Activated CD4-positive, alpha-beta T cell treated with anti-CD3 and anti-CD28 coated beads, Interleukin-2, amount 50 U/mL, for 16 hours (primary cell): ENCODE measurements at regions not wholly inside any gene's neighbourhood (a gene's known extent, or its start where the extent isn't known, plus 50 kb on each side); places are given as distances from the start of the nearest gene placed in this dataset.
"Not testable (repeated sequence)": the region's sequence is repeated elsewhere in the genome, so short reads cannot be mapped to it uniquely, and the experiment has no call there.

Experiments
- DNase-seq: peaks from one replicate; pipeline ENCODE4 v3.0.0-alpha.2; 2020

DNA sequence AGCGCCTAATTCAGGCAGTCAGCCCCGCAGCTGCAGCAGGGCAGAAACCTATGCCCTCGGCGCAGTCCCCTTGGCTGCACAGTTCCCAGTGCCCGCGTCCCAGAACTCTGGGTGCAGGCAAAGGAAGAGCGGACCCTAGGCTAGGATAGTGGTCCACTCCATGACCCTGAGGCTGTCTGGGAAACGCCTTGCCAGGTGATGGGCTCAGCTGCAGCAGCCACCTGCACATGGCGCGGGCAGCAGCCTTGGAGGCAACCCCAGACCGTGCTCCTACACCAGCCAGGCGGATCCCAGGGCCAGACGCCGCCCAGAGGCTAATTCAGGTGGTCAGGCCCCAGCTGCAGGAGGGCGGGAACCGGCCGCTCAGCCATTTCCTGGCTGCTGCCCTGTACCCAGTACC, 83.0 kb downstream of the POTEC start:
- DNase-seq: not testable (repeated sequence)

DNA sequence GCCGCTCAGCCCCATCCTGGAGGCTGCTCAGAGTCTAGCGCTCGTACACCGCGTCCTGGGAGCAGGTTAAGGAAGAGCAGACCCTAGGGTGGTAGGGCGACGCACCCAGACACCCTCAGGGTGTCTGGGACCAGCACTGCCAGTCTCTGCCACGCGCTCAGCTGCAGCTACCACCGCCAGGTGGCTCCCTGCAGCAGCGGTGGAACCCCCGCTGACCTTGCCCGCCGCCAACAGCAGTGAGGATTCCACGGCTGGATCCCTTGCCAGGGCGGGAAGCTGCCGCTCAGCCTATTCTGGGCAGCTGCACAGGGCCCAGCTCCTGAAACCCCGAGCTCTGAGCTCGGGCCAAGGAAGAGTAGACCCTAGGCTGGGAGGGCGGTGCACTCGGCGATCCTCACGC, 83.6 kb downstream of the POTEC start:
- DNase-seq: not testable (repeated sequence)

DNA sequence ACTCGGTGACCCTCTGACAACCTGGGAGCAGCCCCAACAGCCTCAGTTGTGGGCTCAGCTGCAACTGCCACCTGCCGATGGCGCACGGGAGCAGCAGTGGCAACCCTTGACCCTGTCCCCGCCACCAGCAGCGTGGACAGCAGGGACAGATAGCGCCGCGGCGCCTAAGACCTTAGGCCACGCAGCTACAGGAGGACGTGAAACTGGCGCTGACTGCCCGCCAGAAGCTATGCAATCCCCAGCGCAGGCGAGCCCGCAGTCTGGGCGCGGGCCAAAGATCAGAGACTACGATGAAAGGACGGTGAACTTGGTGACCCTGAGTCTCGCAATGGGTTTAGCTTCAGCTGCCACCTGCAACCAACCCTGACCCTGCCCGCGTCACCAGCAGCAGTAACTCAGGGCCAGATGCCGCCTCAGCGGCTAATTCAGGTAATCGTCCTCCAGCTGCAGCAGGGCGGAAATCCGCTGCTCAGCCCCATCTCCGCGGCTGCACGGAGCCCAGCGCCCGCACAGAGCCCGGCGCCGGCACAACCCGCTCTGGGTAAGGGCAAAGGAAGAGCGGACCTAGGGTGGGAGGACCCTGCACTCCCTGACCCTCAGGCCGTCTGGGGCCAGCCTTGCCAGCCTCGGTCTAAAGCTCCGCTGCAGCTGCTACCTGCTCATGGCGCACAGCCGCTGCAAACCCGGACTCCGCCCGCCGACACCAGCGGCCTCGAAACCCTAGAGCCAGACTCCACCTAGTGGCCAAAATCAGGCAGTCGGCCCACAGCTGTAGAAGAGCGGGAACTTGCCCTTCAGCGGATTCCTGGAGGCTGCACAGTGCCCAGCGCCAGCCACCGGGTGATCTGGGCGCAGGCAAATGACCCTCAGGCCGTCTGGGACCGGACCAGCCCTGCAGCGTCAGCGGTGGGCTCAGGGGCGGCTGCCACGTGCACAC, 85.1 kb downstream of the POTEC start:
- DNase-seq: peak; percentile 81

DNA sequence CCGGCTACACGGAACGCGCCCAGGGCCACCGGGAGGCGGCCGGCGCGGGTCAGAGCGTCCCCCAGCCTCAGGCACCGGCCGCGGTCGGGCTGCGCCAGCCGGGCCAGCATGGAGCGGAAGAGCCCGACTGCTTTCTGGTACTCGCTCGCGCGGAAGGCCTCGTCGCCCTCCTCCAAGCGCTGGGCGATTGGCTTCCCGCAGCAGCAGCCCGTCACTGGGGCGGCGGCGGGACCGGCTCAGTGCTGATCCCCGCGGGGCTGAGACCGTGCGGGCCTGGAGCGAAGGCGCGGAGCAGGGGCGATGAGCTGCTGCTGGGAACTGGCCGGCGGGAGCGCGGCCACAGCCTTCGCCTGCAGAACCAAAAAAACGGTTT, 92.8 kb downstream of the POTEC start:
- peak; percentile 20 for DNase-seq

DNA sequence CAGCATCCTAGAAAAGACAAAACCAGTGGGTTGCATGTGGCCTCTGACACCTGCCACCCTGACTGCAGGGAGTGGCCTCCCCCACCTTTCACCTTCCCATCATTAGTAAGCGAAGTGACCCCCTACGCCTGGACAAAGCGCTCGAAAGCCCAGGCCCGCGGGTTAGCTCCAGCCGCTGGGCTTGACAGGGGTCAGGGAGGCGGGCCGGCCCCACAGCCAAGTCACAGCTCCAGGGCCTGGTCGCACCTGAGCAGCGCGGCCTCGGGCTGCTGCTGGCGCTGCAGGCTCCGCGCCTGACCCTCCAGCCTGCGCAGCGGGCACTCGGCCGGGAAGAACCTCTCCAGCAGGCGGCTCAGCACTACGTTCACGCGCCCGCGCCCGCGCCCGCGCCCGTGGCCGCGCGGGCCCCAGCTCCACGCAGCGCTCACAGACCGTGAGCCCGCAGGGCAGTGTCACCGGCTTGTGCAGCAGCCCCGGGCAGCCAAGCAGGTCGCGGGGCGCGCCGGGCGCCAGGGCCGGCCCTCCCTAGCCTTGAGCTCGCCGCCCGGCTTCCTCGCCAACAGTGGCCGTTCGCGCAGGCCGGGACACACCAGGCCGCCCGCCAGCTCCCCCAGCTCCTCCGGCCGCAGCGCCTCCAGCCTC, 93.3 kb downstream of the POTEC start:
- peak; percentile 12 for DNase-seq

DNA sequence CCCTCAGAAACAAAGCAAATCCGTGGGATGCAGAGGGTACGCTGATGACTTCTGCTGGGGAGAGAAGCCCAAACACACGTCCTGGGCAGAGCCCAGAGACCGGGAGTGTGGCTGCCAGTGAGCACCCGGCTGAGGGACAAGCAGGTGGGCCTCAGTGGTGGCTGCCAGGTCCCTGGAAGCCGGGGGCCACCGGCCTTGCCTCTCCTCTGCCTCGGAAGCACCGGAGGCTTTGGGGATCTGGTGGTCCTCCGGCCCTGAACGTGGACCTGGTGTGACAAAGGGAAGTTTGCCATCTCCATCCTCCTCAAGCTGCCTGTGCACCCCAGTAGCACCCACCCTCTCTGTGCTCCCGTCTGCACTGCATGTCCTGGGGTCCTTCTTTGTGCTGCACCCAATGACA, 94.3 kb downstream of the POTEC start:
- DNase-seq: not testable (repeated sequence)

DNA sequence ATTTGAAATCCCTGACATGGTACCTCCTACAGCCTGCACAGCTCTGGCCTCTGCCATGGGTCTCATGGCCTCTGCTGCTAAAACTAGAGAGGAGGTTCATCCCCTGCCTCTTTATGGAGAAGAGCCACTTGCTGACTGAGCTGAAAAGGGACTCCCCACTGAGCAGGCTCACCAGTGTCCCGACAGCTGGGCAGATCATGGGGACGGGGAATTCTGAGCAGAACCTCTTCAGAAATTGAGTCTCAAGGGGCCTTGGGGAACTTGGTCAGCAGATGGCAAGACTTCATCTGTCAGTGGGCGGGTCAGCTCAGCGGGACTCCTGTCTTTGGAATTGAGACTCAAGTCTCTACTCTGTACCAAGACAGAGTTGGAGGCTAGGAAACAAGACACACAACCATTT, 95.7 kb downstream of the POTEC start:
- not testable (repeated sequence) for DNase-seq

DNA sequence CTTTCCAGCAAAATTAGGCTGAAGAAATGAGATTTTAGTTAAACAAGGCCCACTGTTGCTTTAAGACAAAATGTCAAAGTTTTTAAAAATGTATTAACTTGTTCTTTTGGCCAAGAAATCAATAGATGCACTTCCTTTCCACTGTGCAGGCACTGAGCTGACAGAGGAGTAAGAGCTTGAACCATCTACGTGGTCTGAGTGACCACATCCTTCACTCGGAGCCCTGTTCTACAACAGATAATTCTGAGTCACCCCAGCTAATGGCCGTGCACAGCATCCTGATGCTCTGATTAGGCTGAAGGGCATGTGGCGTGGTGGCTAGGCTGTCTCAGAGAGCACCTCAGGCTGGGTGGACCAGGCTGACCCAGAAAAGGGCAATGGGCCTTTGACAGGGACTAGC, 107.9 kb downstream of the POTEC start:
- DNase-seq: not testable (repeated sequence)

DNA sequence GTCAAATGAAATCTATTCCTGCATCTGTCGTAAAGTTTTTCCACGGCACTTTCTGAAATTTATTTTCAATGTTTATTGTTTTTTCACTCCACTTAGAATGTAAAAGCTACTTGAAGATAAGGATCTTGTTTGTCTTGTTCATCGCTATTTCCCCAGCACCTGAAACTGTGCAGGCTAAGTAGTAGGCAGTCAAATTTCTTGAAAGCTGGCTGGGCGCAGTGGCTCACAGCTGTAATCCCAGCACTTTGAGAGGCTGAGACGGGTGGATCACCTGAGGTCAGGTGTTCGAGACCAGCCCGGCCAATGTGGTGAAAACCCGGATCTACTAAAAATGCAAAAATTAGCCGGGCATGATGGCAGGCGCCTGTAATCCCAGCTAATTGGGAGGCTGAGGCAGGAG, 111.0 kb downstream of the POTEC start:
- DNase-seq: not testable (repeated sequence)

DNA sequence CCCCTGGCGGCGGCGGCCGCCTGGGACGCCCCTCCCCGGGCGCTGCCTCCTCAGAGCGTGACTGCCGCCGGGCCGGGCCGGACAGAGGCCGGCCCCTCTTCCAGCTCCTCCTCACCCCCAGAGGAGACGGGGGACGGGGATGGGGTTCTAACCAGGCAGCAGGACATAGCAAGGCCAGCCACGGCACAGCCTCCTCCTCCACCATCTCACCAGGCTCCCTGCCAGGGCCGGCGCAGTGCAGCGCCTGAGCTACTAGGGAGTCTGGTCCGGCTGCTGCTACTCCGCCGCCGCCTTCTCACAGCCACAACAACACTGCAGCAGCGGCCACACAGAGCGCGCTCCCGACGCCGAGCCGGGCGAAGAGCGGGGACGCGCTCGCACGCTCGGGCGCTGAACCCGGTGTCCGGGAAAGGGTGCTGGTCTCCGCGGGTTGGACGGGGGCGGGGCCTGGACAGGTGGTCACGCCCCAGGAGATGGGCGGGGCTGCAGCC, 112.3 kb downstream of the POTEC start:
- peak; percentile 68 for DNase-seq

DNA sequence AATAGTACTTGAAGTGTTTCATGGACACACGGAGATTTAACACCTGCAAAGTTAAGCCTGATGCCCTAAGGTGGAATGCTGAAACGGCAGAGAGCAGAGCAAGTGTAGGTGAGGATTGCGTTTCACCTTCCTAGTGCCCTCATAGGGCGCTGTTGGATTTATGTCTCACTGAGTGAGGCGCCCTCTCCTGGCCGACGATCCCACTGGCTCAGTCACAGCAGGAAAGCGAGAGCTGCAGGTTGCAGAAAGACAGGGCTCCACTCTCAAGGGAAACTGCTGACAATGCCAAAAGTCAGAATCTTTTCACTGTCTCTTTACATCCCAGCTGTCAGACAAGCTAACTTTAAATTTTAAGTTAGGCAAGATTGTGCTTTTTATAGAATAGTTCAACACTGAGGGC, 127.6 kb downstream of the POTEC start:
- peak; percentile 48 for DNase-seq

DNA sequence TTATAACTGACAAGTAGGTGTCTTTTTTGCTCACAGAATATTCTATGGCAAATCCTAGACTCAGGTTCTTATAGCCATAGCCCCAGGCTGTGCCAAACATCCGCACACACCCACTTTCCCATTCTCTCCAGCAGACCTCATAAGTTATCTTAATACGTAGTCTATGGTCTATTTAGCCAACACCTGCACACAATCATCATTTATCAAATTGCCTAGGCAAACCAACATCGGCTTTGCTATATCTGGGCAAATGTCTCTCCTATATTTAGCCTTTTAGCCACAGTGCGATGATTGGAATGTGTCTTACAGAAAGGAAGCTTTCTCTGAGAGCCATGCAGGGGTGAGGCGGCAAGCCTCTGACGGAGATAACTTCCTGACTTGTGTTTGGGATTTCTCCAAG, 128.0 kb downstream of the POTEC start:
- DNase-seq: not testable (repeated sequence)

DNA sequence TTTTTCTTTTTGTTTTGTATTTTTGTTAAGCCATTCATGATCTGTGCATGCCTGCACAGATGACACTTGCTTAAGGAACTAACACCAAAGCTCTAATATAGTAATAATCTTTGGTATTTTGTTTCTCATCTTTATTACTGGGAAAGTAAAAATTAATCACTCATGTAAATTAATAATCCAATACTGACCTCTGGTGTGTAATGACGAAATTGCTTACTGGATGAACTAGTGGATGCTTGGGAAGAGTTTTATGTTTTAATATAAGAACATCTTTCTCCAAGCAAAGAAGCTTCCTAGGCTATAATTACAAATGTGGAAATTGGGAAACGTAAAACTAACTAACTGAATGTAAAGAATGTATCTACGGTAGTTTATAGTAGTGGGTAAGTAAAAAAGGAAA, 147.9 kb downstream of the POTEC start:
- peak; percentile 7 for DNase-seq

DNA sequence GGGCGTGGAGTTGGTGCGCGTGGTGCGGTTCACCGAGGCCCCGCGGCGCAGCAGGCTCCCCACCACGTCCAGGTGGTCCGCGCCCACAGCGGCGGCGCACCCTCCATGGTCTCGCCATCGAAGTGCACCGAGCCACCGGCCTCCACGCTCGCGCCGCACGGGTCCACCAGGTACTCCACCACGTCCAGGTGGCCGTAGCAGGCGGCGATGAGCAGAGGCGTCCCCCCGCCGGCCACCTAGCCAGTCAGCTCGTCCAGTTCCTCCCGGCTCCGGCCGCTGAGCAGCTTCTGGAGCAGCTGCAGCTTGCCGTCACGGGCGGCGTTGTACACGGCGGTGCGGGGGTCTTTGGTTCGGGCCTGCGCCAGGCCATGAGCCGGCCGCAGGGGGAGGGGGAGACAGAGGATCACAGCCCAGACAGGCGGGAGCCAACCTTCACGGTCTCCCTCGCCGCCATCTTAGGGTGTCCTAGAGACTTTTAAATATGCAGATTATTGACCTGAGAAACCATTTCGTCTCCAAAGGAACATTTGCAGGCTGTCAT, 149.8 kb downstream of the POTEC start:
- not testable (repeated sequence) for DNase-seq

DNA sequence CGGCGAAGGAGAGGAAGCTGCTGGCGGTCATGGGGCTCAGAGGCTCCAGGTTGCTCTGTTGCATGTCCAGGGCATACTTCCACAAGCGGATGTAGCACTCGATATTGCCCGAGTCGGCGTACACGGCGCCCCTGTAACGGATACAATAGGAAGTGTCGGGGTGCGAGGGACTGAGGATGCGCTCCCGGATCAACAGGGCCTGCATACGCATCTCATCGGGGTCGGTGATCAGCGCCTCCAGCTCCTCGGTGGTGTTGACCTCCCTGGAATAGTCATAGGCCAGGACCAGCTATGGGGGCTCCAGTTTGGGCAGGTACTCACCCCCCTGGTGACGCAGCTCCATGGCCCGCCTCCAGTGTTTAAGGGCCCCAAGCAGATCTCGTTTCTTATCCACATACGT, 150.8 kb downstream of the POTEC start:
- not testable (repeated sequence) for DNase-seq

DNA sequence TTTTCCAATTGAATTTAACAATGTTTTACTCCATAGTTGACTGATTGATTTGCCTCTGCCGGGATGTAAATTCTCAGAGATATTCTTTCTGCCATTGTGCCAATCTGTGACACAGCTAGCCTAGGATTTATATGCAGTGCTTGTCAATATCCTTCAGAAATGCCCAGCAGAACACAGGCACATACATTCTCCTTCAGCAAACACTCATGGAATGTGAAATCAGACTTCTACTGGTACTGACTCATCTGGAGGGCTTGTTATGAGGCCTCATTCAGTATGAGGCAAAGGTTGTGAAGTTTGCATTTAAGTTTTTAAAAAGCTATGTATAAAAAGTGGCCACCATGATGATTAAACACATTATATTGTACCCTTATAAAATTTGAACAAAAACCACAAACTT, 158.4 kb downstream of the POTEC start:
- DNase-seq: not testable (repeated sequence)

DNA sequence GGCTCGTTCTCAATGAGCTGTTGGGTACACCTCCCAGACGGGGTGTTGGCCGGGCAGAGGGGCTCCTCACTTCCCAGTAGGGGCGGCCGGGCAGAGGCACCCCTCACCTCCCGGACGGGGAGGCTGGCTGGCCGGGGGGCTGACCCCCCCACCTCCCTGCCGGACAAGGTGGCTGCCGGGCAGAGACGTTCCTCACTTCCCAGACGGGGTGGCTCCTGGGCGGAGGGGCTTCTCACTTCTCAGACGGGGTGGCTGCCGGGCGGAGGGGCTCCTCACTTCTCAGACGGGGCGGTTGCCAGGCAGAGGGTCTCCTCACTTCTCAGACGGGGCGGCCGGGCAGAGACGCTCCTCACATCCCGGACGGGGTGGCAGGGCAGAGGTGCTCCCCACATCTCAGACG, 160.7 kb downstream of the POTEC start:
- not testable (repeated sequence) for DNase-seq

DNA sequence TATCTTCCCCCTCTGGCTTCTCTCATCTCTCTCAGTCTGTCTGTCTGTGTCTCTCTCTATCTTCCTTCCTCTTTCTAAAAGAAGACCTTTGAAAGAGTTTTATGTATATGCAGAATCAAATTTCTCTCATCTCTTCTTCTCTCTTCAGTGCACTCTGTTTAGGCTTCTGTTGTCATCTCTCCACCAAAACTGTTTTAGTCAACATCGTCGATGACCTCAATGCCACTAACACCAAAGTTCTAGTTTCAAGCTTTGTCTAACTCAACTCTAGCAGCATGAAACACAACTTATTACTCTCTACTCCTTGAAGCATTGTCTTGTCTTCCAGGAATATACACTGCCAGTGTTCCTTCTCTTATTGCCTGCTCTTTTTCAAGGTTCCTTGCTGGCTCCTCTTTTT, 163.9 kb downstream of the POTEC start:
- not testable (repeated sequence) for DNase-seq

DNA sequence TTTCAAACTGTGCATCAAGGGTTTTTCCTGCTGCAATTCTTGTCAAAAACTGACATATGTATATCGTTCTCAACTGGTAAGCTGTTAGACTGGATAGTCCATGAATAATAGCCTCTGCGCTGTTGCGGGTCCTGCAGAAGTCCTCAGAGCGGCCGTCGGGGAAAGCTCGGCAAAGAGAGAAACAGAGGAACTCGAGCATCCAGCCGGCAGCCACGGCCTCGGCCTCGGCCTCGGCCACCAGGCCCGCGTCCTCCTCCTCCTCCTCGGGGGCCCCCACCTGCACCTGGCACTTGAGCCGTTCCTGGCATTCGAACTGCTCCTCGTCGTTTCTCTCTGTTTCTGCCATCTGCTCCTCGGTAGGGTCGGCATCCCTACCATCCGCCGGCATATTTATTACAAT, 165.0 kb downstream of the POTEC start:
- not testable (repeated sequence) for DNase-seq

DNA sequence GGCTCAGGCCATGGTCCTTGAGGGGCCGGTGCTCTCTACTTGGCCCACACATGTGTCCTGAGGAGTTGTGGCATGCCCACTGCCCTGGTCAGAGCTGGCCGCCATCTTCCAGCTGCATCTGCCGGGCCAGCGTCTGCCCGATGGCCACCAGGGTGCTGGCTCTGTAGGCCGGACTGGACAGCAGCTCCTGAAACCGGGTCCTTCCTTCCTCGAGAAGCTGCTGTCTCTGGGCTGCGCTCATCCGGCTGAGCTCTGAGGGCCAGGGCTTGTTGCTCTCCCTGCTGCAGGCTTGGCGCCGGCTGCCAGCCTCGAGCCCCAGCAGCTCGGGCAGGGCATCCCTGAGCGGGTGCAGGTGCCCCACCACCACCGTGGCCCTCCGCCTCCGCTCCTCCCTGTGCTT, 182.1 kb downstream of the POTEC start:
- DNase-seq: not testable (repeated sequence)

DNA sequence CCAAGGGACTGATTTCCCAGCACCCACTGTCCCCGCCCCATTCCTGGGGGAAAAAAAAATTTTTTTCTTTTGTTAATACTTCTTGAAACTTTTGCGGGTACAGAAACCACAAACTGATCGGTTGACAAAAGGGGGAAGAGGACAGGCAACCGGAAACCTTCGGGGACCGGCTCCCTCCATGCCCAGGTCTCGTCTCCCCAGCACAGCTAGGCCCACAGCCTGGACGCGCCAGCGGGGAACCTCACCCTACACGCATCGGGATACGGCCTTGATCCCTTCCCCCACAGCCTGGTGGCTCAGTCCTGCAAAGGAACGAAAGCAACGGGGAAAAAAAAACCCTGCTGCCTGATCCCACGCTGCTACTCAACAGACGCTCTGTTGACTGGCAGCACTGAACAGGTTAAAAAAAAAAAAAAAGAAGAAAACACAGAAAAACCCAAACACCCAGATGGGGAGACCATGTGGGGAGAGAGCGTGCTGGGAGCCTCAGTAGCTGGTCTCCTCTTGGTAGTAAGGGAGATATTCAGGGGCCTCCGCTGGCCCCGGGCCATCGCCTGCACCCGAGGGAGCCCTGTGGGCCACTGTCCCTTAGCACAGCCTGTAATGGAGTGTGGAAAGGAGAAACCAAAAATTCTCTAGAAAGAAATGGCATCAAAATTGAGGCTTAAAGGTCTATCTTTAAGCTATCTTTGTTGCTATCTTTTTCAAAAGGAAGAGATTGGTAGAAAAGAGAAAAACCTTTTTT, 185.7 kb downstream of the POTEC start:
- DNase-seq: not testable (repeated sequence)

DNA sequence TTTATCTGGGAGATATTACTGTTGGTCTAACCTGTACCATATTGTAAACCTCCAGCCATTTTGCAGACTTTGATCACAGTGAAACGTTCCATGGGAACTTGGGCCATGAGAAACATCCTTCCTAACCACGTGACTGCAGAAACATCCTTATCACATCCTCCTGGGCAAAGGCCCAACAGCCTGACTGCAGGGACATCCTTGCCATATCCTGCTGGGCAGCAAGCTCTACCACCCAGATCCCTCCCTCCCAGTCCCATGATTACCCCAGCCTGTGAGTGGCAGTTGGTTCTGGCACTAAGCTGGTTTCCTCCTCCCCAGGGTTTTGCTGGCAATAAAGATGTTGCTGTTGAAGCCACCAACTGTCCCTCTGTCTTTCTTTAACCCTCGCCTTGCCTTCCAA, 201.2 kb downstream of the POTEC start:
- not testable (repeated sequence) for DNase-seq

DNA sequence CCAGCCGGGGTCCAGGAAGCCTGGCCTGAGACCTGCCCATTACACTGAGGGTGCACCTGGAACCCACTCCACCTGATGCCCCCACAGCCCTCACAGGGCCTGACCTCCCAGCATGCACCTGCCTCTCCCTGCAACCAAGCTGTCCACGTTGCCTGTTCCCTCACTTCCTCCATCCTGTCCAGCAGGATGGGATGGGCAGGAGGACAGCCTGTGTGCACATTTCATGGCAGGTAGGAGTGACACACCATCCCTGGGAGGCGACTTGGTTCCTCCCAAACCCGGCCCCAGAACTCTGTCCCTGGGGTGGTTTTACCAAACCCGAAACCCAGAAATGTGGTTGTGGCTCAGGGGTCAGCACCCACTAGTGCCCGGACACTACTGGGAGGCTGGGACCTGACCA, 203.8 kb upstream of the ZNF519 start:
- not testable (repeated sequence) for DNase-seq
